Right lobe of liver (tissue), 6 donors: ENCODE measurements at regions not wholly inside any gene's neighbourhood (a gene's known extent, or its start where the extent isn't known, plus 50 kb on each side); places are given as distances from the start of the nearest gene placed in this dataset.

Source experiments
- ATAC-seq, 4 donors: fragments of 200-7000 bp; cut with Tn5 transposase; one replicate each; pipeline ENCODE4 v1.9.1; 2020; ENCODE audit warnings: mild to moderate bottlenecking in 4 of 4, moderate library complexity in 4 of 4
- DNase-seq, 3 donors: peaks; one replicate each; pipeline ENCODE4 v3.0.0-alpha.2; 2020
- H3K27ac ChIP-seq, 3 donors: fragments of 200-600 bp; one replicate each; pipeline ENCODE4 v1.8.0; 2022
- H3K27me3 ChIP-seq, 2 donors: fragments of 200-600 bp; one replicate each; pipeline ENCODE4 v1.8.0; 2022
- H3K36me3 ChIP-seq, 4 donors: fragments of 200-600 bp; sonication (generic) in 1 of 4; one replicate each; pipeline versions ENCODE4 v1.5.1 to v1.8.0; 2017 to 2022; ENCODE audit warnings: control low read depth in 1 of 4
- H3K4me1 ChIP-seq, 4 donors: fragments of 200-600 bp; sonication (generic) in 1 of 4; one replicate each; pipeline versions ENCODE4 v1.5.1 to v1.8.0; 2017 to 2022; ENCODE audit warnings: control low read depth in 1 of 4
- H3K4me3 ChIP-seq, 3 donors: fragments of 200-600 bp; one replicate each; pipeline ENCODE4 v1.8.0; 2022
- H3K9me3 ChIP-seq, 4 donors: fragments of 200-600 bp; sonication (generic) in 1 of 4; one replicate each; pipeline versions ENCODE4 v1.5.1 to v1.8.0; 2017 to 2022; ENCODE audit warnings: control low read depth in 1 of 4
- POLR2A ChIP-seq: fragments of 450-650 bp; IDR thresholded peaks from one replicate; pipeline ENCODE4 v1.6.1; 2017; ENCODE audit warnings: antibody characterized with exemption, mild to moderate bottlenecking
- WGBS: methylation state at CpG from one replicate; pipeline ENCODE4 v1.1.6; 2018; ENCODE audit warnings: low coverage, low lambda C conversion rate; ENCODE audit not compliant: insufficient coverage; ENCODE audit errors: missing lambda C conversion rate; 5-methylcytosine and 5-hydroxymethylcytosine counted together
- intact Hi-C, 2 donors: fragments of 100-400 bp; cut with DNase I; formaldehyde crosslinking; loops; one replicate each; pipeline versions ENCODE4 v1.11.2 to v1.14.1; 2022
- TF ChIP-seq, protein P1 (sequence below), 4 donors: fragments of 200-600 bp in 3 of 4; fragments of 450-650 bp in 1 of 4; IDR thresholded peaks; one replicate each; pipeline versions ENCODE4 v1.5.1 to v1.8.0; 2016 to 2022; ENCODE audit warnings: antibody characterized with exemption in 4 of 4, mild to moderate bottlenecking in 2 of 4
- donor health status: DM: no; HTN: yes; CAD: no.
- donor health status: DM: no; HTN: no; CAD: no.
- donor health status: DM: no; HTN: no; CAD: no.
- donor health status: DM: no; HTN: yes; CAD: no.
- donor health status: DM: no; HTN: yes; CAD: no.

DNA sequence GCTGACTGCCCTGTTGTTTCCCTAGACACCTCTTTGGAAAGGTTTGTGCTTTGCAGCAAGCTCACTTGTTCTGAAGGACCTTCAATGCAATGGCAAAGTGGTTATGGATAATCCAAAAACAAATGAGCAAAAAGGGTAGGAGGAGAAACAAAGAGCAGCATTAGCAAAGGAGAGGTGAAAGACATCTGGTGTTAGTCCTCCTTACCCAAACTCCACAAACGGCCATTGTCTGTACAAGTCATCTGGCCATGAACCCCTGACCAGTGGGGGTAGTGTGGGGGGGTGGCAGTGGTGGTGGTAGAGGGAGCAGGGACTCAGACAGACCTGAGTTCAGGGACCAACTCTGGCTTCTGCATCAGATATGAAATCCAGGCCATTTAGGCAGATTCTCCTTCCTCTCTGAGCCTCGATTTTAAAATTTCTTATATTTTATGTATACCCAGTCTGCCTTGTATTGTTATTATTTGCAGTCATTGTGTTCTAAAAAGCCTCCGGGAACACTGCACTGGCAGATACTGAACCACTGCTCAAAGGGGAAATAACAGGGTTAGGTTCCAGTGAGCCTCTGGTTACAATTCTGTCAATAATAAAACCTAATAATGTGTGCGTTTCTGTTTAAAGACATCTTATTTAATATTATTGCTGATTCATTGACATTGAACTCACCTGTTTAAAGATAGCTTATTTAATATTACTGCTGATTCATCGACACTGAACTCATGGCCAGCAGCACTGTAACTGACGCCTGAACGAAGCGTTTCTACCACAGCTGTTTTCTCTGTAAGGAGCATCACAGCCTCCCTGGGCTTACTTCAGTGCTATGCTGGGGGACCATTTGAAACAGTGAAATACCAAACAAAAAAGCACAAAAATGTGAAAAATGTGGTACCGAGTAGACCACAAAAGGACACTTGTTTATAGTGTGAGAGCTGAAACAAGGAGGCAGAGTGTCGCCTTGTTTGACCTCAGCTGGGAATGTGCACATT is 156.0 kb downstream of the SEC61B start:
- WGBS = 56% methylated on average over 10 of the region's 10 CpGs
- H3K4me1 ChIP-seq = no peaks in the 10 kb centered on the region
- ATAC-seq = no peak
- no peaks in the 10 kb centered on the region for H3K27me3 ChIP-seq
- no peaks in the 10 kb centered on the region for H3K36me3 ChIP-seq
- H3K4me3 ChIP-seq = no peak overlapping the region
- no peak for DNase-seq
- no peak overlapping the region for H3K27ac ChIP-seq
- no peaks in the 10 kb centered on the region for H3K9me3 ChIP-seq
- intact Hi-C loops = no loop called here
- TF ChIP-seq, protein P1, sequence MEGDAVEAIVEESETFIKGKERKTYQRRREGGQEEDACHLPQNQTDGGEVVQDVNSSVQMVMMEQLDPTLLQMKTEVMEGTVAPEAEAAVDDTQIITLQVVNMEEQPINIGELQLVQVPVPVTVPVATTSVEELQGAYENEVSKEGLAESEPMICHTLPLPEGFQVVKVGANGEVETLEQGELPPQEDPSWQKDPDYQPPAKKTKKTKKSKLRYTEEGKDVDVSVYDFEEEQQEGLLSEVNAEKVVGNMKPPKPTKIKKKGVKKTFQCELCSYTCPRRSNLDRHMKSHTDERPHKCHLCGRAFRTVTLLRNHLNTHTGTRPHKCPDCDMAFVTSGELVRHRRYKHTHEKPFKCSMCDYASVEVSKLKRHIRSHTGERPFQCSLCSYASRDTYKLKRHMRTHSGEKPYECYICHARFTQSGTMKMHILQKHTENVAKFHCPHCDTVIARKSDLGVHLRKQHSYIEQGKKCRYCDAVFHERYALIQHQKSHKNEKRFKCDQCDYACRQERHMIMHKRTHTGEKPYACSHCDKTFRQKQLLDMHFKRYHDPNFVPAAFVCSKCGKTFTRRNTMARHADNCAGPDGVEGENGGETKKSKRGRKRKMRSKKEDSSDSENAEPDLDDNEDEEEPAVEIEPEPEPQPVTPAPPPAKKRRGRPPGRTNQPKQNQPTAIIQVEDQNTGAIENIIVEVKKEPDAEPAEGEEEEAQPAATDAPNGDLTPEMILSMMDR (IDR thresholded peaks at IDR 0.05) = no peak
- TF ChIP-seq POLR2A = no peak

DNA sequence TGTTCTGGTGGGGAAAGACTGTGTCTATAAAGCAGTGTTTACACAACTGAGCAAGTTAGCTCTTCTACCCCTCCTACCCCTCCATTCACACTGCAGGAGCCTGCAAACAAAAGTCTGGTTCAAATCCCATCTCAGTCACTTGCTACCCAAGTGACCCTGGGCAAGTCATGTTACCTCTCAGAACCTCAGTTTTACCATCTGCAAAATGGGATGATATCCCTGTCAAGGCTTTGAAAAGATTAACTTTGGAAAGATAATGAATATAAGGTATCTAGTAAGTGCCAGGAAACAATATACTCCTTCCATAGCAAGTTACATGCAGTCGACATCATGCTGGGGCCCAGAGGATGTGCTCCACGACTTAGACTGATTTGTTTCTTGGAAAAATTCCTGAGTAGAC is 161.5 kb downstream of the SEC61B start:
- no peaks in the 10 kb centered on the region for H3K9me3 ChIP-seq
- no peak overlapping the region for H3K27ac ChIP-seq
- WGBS = 28% methylated on average over 2 of the region's 2 CpGs
- H3K4me1 ChIP-seq = no peaks in the 10 kb centered on the region
- no peak for DNase-seq
- no peak for ATAC-seq
- no peaks in the 10 kb centered on the region for H3K36me3 ChIP-seq
- H3K27me3 ChIP-seq = no peaks in the 10 kb centered on the region
- H3K4me3 ChIP-seq = no peak overlapping the region
- TF ChIP-seq, protein P1 (IDR thresholded peaks at IDR 0.05) = no peak
- TF ChIP-seq POLR2A = no peak
- intact Hi-C loops = no loop called here

DNA sequence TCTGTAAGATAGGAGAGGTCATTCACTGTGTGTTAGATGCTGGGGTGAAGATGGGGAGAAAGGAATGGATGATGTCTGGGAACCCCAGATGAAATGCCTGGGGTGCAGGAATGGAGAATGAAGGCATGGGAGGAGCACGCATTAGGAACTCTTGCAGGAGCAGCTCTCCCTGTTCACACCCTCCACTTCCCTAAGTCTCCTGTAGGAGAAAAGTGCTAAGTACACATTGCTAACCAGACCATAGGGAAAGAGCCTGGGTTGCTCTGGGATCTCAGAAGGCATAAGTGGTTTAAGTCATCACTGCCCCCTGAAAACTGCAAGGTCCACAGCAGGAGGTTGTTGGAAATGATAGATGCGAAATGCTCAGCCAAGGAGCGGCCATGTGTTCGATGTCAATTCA is 163.1 kb downstream of the SEC61B start:
- 86% methylated on average over 4 of the region's 4 CpGs for WGBS
- no peak for DNase-seq
- H3K4me1 ChIP-seq = no peaks in the 10 kb centered on the region
- ATAC-seq = no peak
- H3K9me3 ChIP-seq = no peaks in the 10 kb centered on the region
- H3K27me3 ChIP-seq = no peaks in the 10 kb centered on the region
- no peak overlapping the region for H3K27ac ChIP-seq
- H3K4me3 ChIP-seq = no peak overlapping the region
- H3K36me3 ChIP-seq = no peaks in the 10 kb centered on the region
- TF ChIP-seq, protein P1 (IDR thresholded peaks at IDR 0.05) = no peak
- TF ChIP-seq POLR2A = no peak
- intact Hi-C loops = no loop called here

DNA sequence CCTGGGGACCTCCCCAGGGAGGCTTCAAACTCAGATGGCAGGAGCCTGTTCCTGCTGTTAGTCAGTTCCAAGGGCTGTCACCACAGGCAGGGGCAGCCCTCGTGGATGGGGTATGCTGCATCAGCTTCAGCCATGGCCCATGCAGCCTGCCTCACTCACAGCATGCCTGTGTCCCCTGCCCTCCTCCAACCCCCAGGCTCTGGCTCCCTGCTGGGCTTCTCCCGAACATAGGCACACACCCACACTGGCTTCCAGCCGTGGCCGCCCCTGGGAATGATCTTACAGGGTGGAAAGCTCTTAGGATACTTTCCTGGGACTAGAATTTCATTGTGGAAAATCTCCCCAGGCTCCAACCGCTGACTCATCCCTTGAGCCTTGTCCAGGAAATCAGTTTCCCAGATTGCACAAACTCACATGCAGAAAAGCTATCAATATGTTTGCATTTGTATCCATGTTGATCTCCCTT is 163.8 kb downstream of the SEC61B start:
- Histone ChIP-seq H3K27me3 (no peaks in the 10 kb centered on the region), H3K4me3 (no peak overlapping the region), H3K4me1 (no peaks in the 10 kb centered on the region), H3K9me3 (no peaks in the 10 kb centered on the region), H3K36me3 (no peaks in the 10 kb centered on the region), H3K27ac (no peak overlapping the region)
- intact Hi-C loops = no loop called here
- no peak for TF ChIP-seq POLR2A
- TF ChIP-seq, protein P1 (IDR thresholded peaks at IDR 0.05) = no peak
- 26% methylated on average over 4 of the region's 5 CpGs for WGBS
- ATAC-seq (no peak), DNase-seq (no peak)
